GM23248 (cell line): ENCODE measurements at regions not wholly inside any gene's neighbourhood (a gene's known extent, or its start where the extent isn't known, plus 50 kb on each side); places are given as distances from the start of the nearest gene placed in this dataset.

Source experiments
- DNase-seq: peaks from one replicate; pipeline ENCODE4 v3.0.0-alpha.2; 2015
- H2AFZ ChIP-seq: fragments of 200-600 bp; sonication (generic); 2 replicates; pipeline ENCODE4 v1.6.1; 2016; ENCODE audit warnings: antibody characterized with exemption
- H3F3A ChIP-seq: fragments of 200-600 bp; sonication (generic); 2 replicates; pipeline ENCODE4 v1.6.1; 2016; ENCODE audit warnings: mild to moderate bottlenecking, antibody characterized with exemption, mixed run types; ENCODE audit not compliant: insufficient read depth
- H3K27ac ChIP-seq: fragments of 200-600 bp; sonication (generic); 2 replicates; pipeline ENCODE4 v1.5.1; 2016; ENCODE audit warnings: mild to moderate bottlenecking
- H3K27me3 ChIP-seq: fragments of 200-600 bp; sonication (generic); replicated peaks from 2 replicates; pipeline ENCODE4 v1.6.1; 2016; ENCODE audit warnings: mild to moderate bottlenecking; ENCODE audit not compliant: insufficient read depth
- H3K36me3 ChIP-seq: fragments of 200-600 bp; sonication (generic); 2 replicates; pipeline ENCODE4 v1.6.1; 2016; ENCODE audit warnings: low read depth, mild to moderate bottlenecking
- H3K4me1 ChIP-seq: fragments of 200-600 bp; sonication (generic); 2 replicates; pipeline ENCODE4 v1.6.1; 2016; ENCODE audit warnings: mild to moderate bottlenecking; ENCODE audit not compliant: insufficient read depth
- H3K4me2 ChIP-seq: fragments of 200-600 bp; sonication (generic); one replicate; pipeline ENCODE4 v1.6.1; 2016; ENCODE audit warnings: mild to moderate bottlenecking; ENCODE audit not compliant: unreplicated experiment
- H3K4me3 ChIP-seq: fragments of 200-600 bp; sonication (generic); 2 replicates; pipeline ENCODE4 v1.5.1; 2016; ENCODE audit warnings: mild to moderate bottlenecking
- H3K79me2 ChIP-seq: fragments of 200-600 bp; sonication (generic); 2 replicates; pipeline ENCODE4 v1.6.1; 2016; ENCODE audit warnings: mild to moderate bottlenecking; ENCODE audit not compliant: insufficient read depth
- H3K9ac ChIP-seq: fragments of 200-600 bp; sonication (generic); 2 replicates; pipeline ENCODE4 v1.6.1; 2016; ENCODE audit warnings: mild to moderate bottlenecking
- H3K9me2 ChIP-seq: fragments of 200-600 bp; sonication (generic); 2 replicates; pipeline ENCODE4 v1.6.1; 2016; ENCODE audit warnings: mixed run types, mild to moderate bottlenecking, moderate library complexity; ENCODE audit not compliant: insufficient read depth
- H3K9me3 ChIP-seq: fragments of 200-600 bp; sonication (generic); one replicate; pipeline ENCODE4 v1.6.1; 2017; ENCODE audit warnings: low read depth
- H4K20me1 ChIP-seq: fragments of 200-600 bp; sonication (generic); 2 replicates; pipeline ENCODE4 v1.6.0; 2016; ENCODE audit not compliant: insufficient read depth
- EZH2 ChIP-seq: fragments of 200-600 bp; sonication (generic); IDR thresholded peaks from 2 replicates; pipeline ENCODE4 v1.6.1; 2018; ENCODE audit warnings: antibody characterized with exemption, mild to moderate bottlenecking; ENCODE audit not compliant: insufficient read depth, poor library complexity, severe bottlenecking
- EZH2phosphoT487 ChIP-seq: fragments of 200-600 bp; sonication (generic); IDR thresholded peaks from 2 replicates; pipeline ENCODE4 v1.6.1; 2018; ENCODE audit warnings: antibody characterized with exemption, moderate library complexity, mild to moderate bottlenecking, low read depth; ENCODE audit not compliant: insufficient read depth
- WGBS, 2 experiments: methylation state at CpG; one replicate each; pipeline ENCODE4 v1.1.6; 2015 to 2017; ENCODE audit warnings: low lambda C conversion rate in 2 of 2, low coverage in 1 of 2; ENCODE audit errors: missing lambda C conversion rate in 2 of 2; 5-methylcytosine and 5-hydroxymethylcytosine counted together
- in situ Hi-C: fragments of 300-500 bp; cut with MboI; formaldehyde crosslinking; loops from 2 replicates; pipeline ENCODE4 v1.15.0; 2020

DNA sequence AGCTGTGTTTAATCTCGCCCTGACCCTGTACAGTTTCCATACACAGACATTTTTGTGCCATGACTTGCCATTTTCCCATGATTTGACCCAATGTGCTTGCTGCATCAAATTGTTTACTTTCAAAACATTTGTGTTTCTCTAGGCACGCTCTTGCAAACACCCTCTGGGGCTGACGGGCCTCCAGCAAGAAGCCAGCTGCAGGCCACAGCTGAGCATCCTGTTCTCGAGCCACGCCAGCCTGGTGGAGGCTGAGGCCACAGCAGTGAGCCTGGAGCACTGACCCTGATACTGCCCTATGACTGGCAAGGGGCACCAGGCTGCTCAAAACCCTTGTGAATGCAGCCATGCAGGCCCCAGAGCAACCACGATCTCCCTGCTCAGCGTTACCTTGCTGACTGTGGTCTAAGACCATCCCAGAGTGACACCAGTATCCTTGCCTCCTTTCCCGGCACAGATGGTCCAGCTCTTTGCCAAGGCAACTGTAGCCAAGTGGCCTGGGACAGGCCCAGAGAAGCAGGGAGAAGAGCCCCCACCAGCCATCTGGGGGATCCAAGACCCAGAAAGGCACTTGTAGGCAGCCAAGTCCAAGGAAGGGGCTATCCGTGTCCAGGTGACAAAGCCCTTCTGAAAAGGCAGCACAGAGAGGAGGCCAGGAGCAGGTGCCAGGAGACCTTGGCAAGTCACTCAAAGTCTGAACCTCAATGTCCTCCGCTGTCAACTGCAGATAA lies 78.5 kb downstream of the OAT start:
- H3K9me3 ChIP-seq, result no peaks in the 10 kb centered on the region
- peak; percentile 49 for DNase-seq
- H3K27ac ChIP-seq, result no peak overlapping the region
- no peaks in the 10 kb centered on the region for H3F3A ChIP-seq
- no peak for TF ChIP-seq EZH2
- no peak for TF ChIP-seq EZH2phosphoT487
- no peak overlapping the region for H3K4me3 ChIP-seq
- no peak overlapping the region for H3K9ac ChIP-seq
- H3K36me3 ChIP-seq, result no peaks in the 10 kb centered on the region
- no peaks in the 10 kb centered on the region for H3K9me2 ChIP-seq
- H3K4me1 ChIP-seq, result no peaks in the 10 kb centered on the region
- no peak overlapping the region for H3K4me2 ChIP-seq
- no peak overlapping the region for H2AFZ ChIP-seq
- in situ Hi-C loops, result no loop called here
- H3K27me3 ChIP-seq, result 0 out of 2 replicates have a peak, but pooled peaks cover 4% of the 10 kb centered on the region
- H4K20me1 ChIP-seq, result no peaks in the 10 kb centered on the region
- H3K79me2 ChIP-seq, result no peaks in the 10 kb centered on the region
- 32 to 42% methylated on average over 10 of the region's 10 CpGs for whole genome bisulfite sequencing, 2 experiments

DNA sequence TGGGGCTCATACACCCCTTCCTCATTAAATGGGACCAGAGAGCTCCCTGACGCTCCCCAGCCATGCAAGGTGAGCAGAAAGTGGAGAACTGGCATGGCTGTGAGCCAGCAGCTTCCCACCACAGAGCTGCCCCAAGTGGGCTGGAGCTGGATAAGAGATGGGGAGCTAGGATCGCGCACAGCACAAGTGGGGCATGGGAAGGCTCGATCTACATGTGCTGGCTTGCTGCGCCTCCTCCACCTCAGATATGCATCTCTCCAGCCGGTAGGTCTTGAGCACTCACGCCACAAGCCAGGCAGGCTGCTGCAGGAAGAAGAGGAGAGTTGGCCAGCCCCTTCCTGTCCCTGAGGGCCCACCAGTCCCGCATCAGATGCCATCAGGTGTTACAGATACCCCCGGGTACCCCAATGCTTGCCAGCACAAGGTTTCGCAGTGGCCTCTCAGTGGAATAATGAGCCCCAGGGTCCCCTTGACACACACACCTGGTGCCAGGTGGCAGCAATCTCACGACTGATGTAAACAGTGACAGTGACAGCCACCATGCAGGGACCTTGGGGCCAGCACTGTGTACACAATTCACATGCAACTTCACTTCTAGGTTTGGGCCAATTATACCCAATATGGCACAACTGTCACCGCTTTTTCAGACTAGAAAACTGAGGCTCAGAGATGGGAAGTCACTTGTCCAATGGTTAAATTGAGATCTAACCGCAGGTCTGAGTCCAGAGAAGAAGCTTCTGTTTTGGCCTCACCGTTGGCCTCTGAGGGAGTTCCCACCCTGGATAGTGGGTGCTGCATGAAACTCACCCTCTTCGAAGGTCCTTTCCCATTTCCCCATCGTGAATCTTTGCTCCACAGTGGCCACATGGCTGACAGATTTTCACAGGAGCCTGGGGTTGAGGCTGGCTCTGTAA lies 79.3 kb downstream of the OAT start:
- Histone ChIP-seq H3K9me3 (no peaks in the 10 kb centered on the region), H3F3A (no peaks in the 10 kb centered on the region), H4K20me1 (no peaks in the 10 kb centered on the region), H3K27me3 (0 out of 2 replicates have a peak, but pooled peaks cover 4% of the 10 kb centered on the region), H3K9me2 (no peaks in the 10 kb centered on the region), H3K4me3 (no peak overlapping the region), H3K36me3 (no peaks in the 10 kb centered on the region), H3K27ac (no peak overlapping the region), H2AFZ (no peak overlapping the region), H3K79me2 (no peaks in the 10 kb centered on the region), H3K4me2 (no peak overlapping the region), H3K4me1 (no peaks in the 10 kb centered on the region), H3K9ac (no peak overlapping the region)
- no peak for DNase-seq
- TF ChIP-seq EZH2, result no peak
- no peak for TF ChIP-seq EZH2phosphoT487
- 44 to 48% methylated on average over 16 of the region's 16 CpGs for WGBS, 2 experiments
- in situ Hi-C loops, result no loop called here

DNA sequence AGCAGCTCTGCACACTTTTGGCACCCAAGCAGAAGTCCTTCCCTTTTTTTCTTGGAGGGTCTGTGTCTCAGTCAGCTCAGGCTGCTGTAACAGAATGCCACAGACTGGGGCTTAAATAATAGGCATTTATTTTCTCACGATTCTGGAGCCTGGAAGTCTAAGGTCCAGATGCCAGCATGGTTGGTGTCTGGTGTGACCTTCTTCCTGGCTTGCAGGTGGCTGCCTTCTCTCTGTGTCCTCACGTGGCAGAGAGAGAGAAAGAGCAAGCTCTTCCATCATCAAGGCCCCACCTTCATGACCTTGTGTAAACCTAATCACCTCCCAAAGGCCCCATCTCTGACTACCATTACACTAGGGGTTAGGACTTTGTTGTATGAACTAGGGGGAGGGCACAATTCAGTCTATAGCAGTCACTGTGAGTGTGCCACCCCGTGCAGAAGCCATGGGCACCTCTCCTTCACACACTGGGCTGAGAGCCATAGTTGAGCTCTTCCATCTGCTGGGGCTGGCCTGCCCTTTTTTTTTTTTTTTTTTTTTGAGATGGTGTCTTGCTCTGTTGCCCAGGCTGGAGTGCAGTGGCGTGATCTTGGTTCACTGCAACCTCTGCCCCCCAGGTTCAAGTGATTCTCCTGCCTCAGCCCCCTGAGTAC lies 80.3 kb downstream of the OAT start:
- Histone ChIP-seq H4K20me1 (no peaks in the 10 kb centered on the region), H3K27me3 (0 out of 2 replicates have a peak, but pooled peaks cover 4% of the 10 kb centered on the region), H3K79me2 (no peaks in the 10 kb centered on the region), H3K9me2 (no peaks in the 10 kb centered on the region), H3K4me2 (no peak overlapping the region), H3F3A (no peaks in the 10 kb centered on the region), H3K27ac (no peak overlapping the region), H3K9me3 (no peaks in the 10 kb centered on the region), H3K4me1 (no peaks in the 10 kb centered on the region), H2AFZ (no peak overlapping the region), H3K36me3 (no peaks in the 10 kb centered on the region), H3K9ac (no peak overlapping the region), H3K4me3 (no peak overlapping the region)
- 8 to 10% methylated on average over 4 of the region's 4 CpGs for whole genome bisulfite sequencing, 2 experiments
- TF ChIP-seq EZH2 (no peak), EZH2phosphoT487 (no peak)
- in situ Hi-C loops, result no loop called here
- DNase-seq, result no peak

DNA sequence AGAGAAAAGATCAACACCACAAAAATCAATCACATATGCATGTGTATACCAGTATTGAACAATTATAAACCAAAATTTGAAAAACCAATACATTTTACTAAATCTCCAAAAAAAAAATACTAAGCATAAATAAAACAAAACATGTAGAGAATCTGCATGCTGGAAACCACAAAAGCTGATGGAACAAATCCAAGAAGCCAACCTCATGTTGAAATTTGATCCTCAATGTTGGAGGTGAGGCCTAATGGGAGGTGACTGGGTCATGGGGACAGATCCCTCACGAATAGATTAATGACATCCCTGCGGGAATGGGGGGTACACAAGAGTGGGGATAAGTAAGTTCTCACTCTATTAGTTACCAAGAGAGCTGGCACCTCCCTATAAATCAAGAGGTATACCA lies 82.5 kb downstream of the OAT start:
- Histone ChIP-seq H3K79me2 (no peaks in the 10 kb centered on the region), H3K9me3 (no peaks in the 10 kb centered on the region), H3K9ac (no peak overlapping the region), H3K36me3 (no peaks in the 10 kb centered on the region), H3K27ac (no peak overlapping the region), H3K4me1 (0 out of 2 replicates have a peak, but pooled peaks cover 7% of the 10 kb centered on the region), H3K4me2 (no peak overlapping the region), H3K27me3 (0 out of 2 replicates have a peak, but pooled peaks cover 4% of the 10 kb centered on the region), H3K9me2 (no peaks in the 10 kb centered on the region), H3F3A (no peaks in the 10 kb centered on the region), H2AFZ (no peak overlapping the region), H4K20me1 (no peaks in the 10 kb centered on the region), H3K4me3 (no peak overlapping the region)
- TF ChIP-seq EZH2phosphoT487 (no peak), EZH2 (no peak)
- in situ Hi-C loops, result no loop called here
- 16 to 18% methylated on average over 2 of the region's 2 CpGs for WGBS, 2 experiments
- DNase-seq, result no peak
